ENCODE measurements at regions not wholly inside any gene's neighbourhood (a gene's known extent, or its start where the extent isn't known, plus 50 kb on each side); places are given as distances from the start of the nearest gene placed in this dataset.

- DNase-seq (ENCODE audit: low read depth) = no peak
Measured at GRCh38 chr2:239586651-239587310, 186.0 kb upstream of the HDAC4 start.

- DNase-seq (ENCODE audit: low read depth) = no peak
Measured at GRCh38 chr2:239585422-239585821, 184.6 kb upstream of the HDAC4 start.

- no peak for DNase-seq (ENCODE audit: low read depth)
Measured at GRCh38 chr2:239584986-239585385, 184.2 kb upstream of the HDAC4 start.

- no peak for DNase-seq (ENCODE audit: low read depth)
Measured at GRCh38 chr2:239583879-239584859, 183.3 kb upstream of the HDAC4 start.

GRCh38 chr2:239583171-239583878 is 182.5 kb upstream of the HDAC4 start:
- DNase-seq (ENCODE audit: low read depth) = no peak

- DNase-seq (ENCODE audit: low read depth) = no peak
Measured at GRCh38 chr2:239582476-239582875, 181.7 kb upstream of the HDAC4 start.

- no peak for DNase-seq (ENCODE audit: low read depth)
Measured at GRCh38 chr2:239581352-239581901, 180.6 kb upstream of the HDAC4 start.

GRCh38 chr2:239580199-239580527 is 179.3 kb upstream of the HDAC4 start:
- DNase-seq (ENCODE audit: low read depth) = no peak

GRCh38 chr2:239579524-239580198 is 178.8 kb upstream of the HDAC4 start:
- DNase-seq (ENCODE audit: low read depth) = no peak

- no peak for DNase-seq (ENCODE audit: low read depth)
Measured at GRCh38 chr2:239579081-239579480, 178.3 kb upstream of the HDAC4 start.

GRCh38 chr2:239578381-239578780 is 177.6 kb upstream of the HDAC4 start:
- no peak for DNase-seq (ENCODE audit: low read depth)

- DNase-seq (ENCODE audit: low read depth) = no peak
Measured at GRCh38 chr2:239577935-239578334, 177.1 kb upstream of the HDAC4 start.

GRCh38 chr2:239576784-239577685 is 176.2 kb upstream of the HDAC4 start:
- DNase-seq (ENCODE audit: low read depth) = no peak

GRCh38 chr2:239575931-239576445 is 175.2 kb upstream of the HDAC4 start:
- DNase-seq (ENCODE audit: low read depth) = no peak

- DNase-seq (ENCODE audit: low read depth) = no peak
Measured at GRCh38 chr2:239574434-239575156, 173.8 kb upstream of the HDAC4 start.

- no peak for DNase-seq (ENCODE audit: low read depth)
Measured at GRCh38 chr2:239574054-239574433, 173.2 kb upstream of the HDAC4 start.

- DNase-seq (ENCODE audit: low read depth) = no peak
Measured at GRCh38 chr2:239570971-239571520, 170.2 kb upstream of the HDAC4 start.

- DNase-seq (ENCODE audit: low read depth) = no peak
Measured at GRCh38 chr2:239570216-239570925, 169.6 kb upstream of the HDAC4 start.
